Neutrophil (primary cell): ENCODE measurements at regions not wholly inside any gene's neighbourhood (a gene's known extent, or its start where the extent isn't known, plus 50 kb on each side); places are given as distances from the start of the nearest gene placed in this dataset.
"Not testable (repeated sequence)": the region's sequence is repeated elsewhere in the genome, so short reads cannot be mapped to it uniquely, and the experiment has no call there.

ENCODE experiments used
- H3K27ac ChIP-seq: fragments of 200-600 bp; sonication (generic); 2 replicates; pipeline ENCODE4 v1.5.1; 2016; ENCODE audit warnings: mild to moderate bottlenecking, moderate library complexity
- H3K27me3 ChIP-seq: fragments of 200-600 bp; sonication (generic); 2 replicates; pipeline ENCODE4 v1.6.0; 2016; ENCODE audit warnings: mild to moderate bottlenecking
- H3K36me3 ChIP-seq: fragments of 200-600 bp; sonication (generic); 2 replicates; pipeline ENCODE4 v1.5.1; 2017
- H3K4me1 ChIP-seq, 2 experiments: fragments of 200-600 bp in 1 of 2; sonication (generic) in 1 of 2; 1 replicate in 1 of 2; 2 replicates in 1 of 2; pipeline versions ENCODE4 v1.5.1 to v1.6.1; 2013 to 2016; ENCODE audit warnings: low read depth in 1 of 2, low read length in 1 of 2, mild to moderate bottlenecking in 1 of 2, moderate library complexity in 1 of 2; ENCODE audit not compliant: control insufficient read depth in 1 of 2, insufficient read depth in 1 of 2
- H3K4me3 ChIP-seq, 2 experiments: fragments of 200-600 bp in 1 of 2; sonication (generic) in 1 of 2; 1 replicate in 1 of 2; 2 replicates in 1 of 2; pipeline ENCODE4 v1.5.1; 2013 to 2016; ENCODE audit warnings: low read depth in 1 of 2, low read length in 1 of 2, mild to moderate bottlenecking in 1 of 2, moderate library complexity in 1 of 2
- H3K9me3 ChIP-seq: fragments of 200-600 bp; sonication (generic); 2 replicates; pipeline ENCODE4 v1.5.1; 2016
- CTCF ChIP-seq: fragments of 200-600 bp; sonication (generic); IDR thresholded peaks from 2 replicates; pipeline ENCODE4 v1.5.1; 2016; ENCODE audit warnings: antibody characterized with exemption

- no peak overlapping the region for H3K4me3 ChIP-seq
- H3K36me3 ChIP-seq: no peaks in the 10 kb centered on the region
- no peak for TF ChIP-seq CTCF
- no peaks in the 10 kb centered on the region for H3K27me3 ChIP-seq
- no peaks in the 10 kb centered on the region for H3K4me1 ChIP-seq
- H3K9me3 ChIP-seq: no peaks in the 10 kb centered on the region
- H3K27ac ChIP-seq: no peak overlapping the region
Measured at GRCh38 chr3:88742674-88743507, 364.5 kb upstream of the EPHA3 start.

- no peaks in the 10 kb centered on the region for H3K27me3 ChIP-seq
- TF ChIP-seq CTCF: no peak
- H3K9me3 ChIP-seq: no peaks in the 10 kb centered on the region
- no peaks in the 10 kb centered on the region for H3K4me1 ChIP-seq
- H3K27ac ChIP-seq: no peak overlapping the region
- H3K4me3 ChIP-seq: no peak overlapping the region
- no peaks in the 10 kb centered on the region for H3K36me3 ChIP-seq
Measured at GRCh38 chr3:88744896-88745295, 362.5 kb upstream of the EPHA3 start.

- H3K36me3 ChIP-seq, H3K27ac ChIP-seq, H3K4me3 ChIP-seq, H3K4me1 ChIP-seq, H3K27me3 ChIP-seq, H3K9me3 ChIP-seq: not testable (repeated sequence)
Measured at GRCh38 chr3:88747145-88747544, 360.3 kb upstream of the EPHA3 start.

GRCh38 chr3:88758676-88759075 is 348.7 kb upstream of the EPHA3 start:
- no peak overlapping the region for H3K27ac ChIP-seq
- no peaks in the 10 kb centered on the region for H3K36me3 ChIP-seq
- TF ChIP-seq CTCF: no peak
- H3K4me3 ChIP-seq: no peak overlapping the region
- H3K27me3 ChIP-seq: no peaks in the 10 kb centered on the region
- H3K9me3 ChIP-seq: no peaks in the 10 kb centered on the region
- H3K4me1 ChIP-seq: no peaks in the 10 kb centered on the region

DNA sequence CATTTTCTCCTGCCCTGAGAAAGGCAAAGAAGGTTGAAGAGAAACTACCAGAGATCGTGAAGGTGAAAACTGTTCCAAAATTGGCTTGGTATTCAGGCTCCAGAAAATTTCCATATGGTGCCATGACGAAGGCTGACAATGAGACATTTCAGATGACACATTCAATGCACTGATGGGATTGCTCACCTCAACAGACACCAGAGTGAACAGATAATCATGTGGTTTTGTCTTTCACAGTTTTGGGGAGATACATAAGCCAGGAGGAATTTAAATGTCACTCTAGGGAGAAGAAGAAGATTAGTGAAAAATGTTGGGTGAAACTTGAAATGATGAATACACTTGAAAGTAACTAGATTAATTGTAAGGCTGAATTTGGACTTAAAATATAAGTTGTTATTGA is 339.7 kb upstream of the EPHA3 start:
- H3K4me1 ChIP-seq: no peaks in the 10 kb centered on the region
- no peaks in the 10 kb centered on the region for H3K27me3 ChIP-seq
- no peaks in the 10 kb centered on the region for H3K9me3 ChIP-seq
- TF ChIP-seq CTCF: no peak
- H3K4me3 ChIP-seq: no peak overlapping the region
- no peak overlapping the region for H3K27ac ChIP-seq
- H3K36me3 ChIP-seq: no peaks in the 10 kb centered on the region

GRCh38 chr3:88773766-88774165 is 333.7 kb upstream of the EPHA3 start:
- TF ChIP-seq CTCF: no peak
- Histone ChIP-seq H3K4me1 (no peaks in the 10 kb centered on the region), H3K27me3 (no peaks in the 10 kb centered on the region), H3K27ac (no peak overlapping the region), H3K9me3 (no peaks in the 10 kb centered on the region), H3K36me3 (no peaks in the 10 kb centered on the region), H3K4me3 (no peak overlapping the region)
